ENCODE measurements at regions not wholly inside any gene's neighbourhood (a gene's known extent, or its start where the extent isn't known, plus 50 kb on each side); places are given as distances from the start of the nearest gene placed in this dataset.
A peak's percentile ranks its signal among the peaks of the same experiment; 100 is the strongest.

DNA sequence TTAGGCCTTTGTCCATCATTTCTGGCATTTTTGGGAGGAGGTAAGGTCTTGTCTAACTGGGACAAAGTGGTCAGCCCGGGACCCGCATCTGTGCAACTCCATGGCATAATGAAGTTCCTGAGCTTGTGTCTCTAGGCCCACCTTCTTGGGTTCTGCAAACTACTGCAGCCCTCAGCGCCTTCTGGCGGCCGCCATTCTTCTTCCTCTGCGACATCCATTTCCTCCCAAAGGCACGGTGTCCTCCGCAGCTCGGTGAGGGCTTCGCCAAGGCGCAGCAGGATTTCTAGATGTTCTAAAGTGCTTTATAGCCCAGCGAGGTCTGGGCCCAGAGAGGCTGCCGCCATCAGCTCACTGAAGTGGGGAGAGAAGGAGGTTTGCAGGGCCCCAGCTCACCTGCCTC, 134.4 kb upstream of the OR4E1 start:
- FAIRE-seq (no peak), DNase-seq (ENCODE audit: low read depth in 1 of 2, low spot score in 2 of 2) (no peak)
- no peak overlapping the region for H4K5ac ChIP-seq (ENCODE audit: insufficient read length, low read depth, low read length)
- H3K79me1 ChIP-seq (ENCODE audit: low read depth, low read length): no peaks in the 10 kb centered on the region
- TF ChIP-seq RAD21 (IDR thresholded peaks at IDR 0.05 in 1 of 2, conservative IDR thresholded peaks at IDR 0.05 in 1 of 2; ENCODE audit: low read depth in 2 of 2, low read length in 2 of 2) (0 out of 4 replicates have a peak, but pooled peaks of 1 of the 2 experiments have one; percentile 4), SIX5 (IDR thresholded peaks at IDR 0.05; ENCODE audit: low read depth, low read length) (no peak), TEAD4 (IDR thresholded peaks at IDR 0.05; ENCODE audit: low read depth, low read length) (no peak)
- TF ChIP-seq, protein P1, sequence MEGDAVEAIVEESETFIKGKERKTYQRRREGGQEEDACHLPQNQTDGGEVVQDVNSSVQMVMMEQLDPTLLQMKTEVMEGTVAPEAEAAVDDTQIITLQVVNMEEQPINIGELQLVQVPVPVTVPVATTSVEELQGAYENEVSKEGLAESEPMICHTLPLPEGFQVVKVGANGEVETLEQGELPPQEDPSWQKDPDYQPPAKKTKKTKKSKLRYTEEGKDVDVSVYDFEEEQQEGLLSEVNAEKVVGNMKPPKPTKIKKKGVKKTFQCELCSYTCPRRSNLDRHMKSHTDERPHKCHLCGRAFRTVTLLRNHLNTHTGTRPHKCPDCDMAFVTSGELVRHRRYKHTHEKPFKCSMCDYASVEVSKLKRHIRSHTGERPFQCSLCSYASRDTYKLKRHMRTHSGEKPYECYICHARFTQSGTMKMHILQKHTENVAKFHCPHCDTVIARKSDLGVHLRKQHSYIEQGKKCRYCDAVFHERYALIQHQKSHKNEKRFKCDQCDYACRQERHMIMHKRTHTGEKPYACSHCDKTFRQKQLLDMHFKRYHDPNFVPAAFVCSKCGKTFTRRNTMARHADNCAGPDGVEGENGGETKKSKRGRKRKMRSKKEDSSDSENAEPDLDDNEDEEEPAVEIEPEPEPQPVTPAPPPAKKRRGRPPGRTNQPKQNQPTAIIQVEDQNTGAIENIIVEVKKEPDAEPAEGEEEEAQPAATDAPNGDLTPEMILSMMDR (IDR thresholded peaks at IDR 0.05; ENCODE audit: control extremely low read depth in 1 of 3, insufficient read depth in 1 of 3, low read depth in 1 of 3, low read length in 3 of 3): no peak
- H2BK12ac ChIP-seq (ENCODE audit: low read depth, low read length): no peak overlapping the region
- no peak overlapping the region for H3K4ac ChIP-seq (replicated peaks; ENCODE audit: insufficient read length, low read depth, low read length)
- no peak overlapping the region for H3K9ac ChIP-seq (replicated peaks in 1 of 4; ENCODE audit: extremely low read depth in 1 of 4, low read depth in 3 of 4, low read length in 3 of 4)
- ChIA-PET POLR2A (ENCODE audit: partially characterized antibody) (interaction anchor here (1.1 kb wide), 1 partner anchor 17 kb away, joined by 3 read pairs; no protein-coding TSS in a partner anchor), CTCF (ENCODE audit: partially characterized antibody) (interaction anchor here (1.0 to 2.9 kb wide), 6 partner anchors 8 to 44 kb away, joined by 3 to 18 read pairs (median 4); no protein-coding TSS in a partner anchor)
- no peak overlapping the region for H2AFZ ChIP-seq (ENCODE audit: low read length)
- H3K4me1 ChIP-seq (replicated peaks in 1 of 4; ENCODE audit: control insufficient read depth in 3 of 4, insufficient read depth in 4 of 4, low read length in 3 of 4): no peaks in the 10 kb centered on the region
- no peaks in the 10 kb centered on the region for H3K23me2 ChIP-seq (ENCODE audit: low read depth, low read length)
- 80% methylated on average over 10 of the region's 13 CpGs; no CpG with 5 or more reads in 1 of the 2 experiments for WGBS, 2 experiments (ENCODE audit: extremely low coverage in 1 of 2, insufficient coverage in 1 of 2, insufficient read length in 1 of 2, insufficient replicate concordance in 2 of 2, low coverage in 1 of 2, low lambda C conversion rate in 2 of 2, missing lambda C conversion rate in 1 of 2)
- no peak overlapping the region for H2BK120ac ChIP-seq (replicated peaks; ENCODE audit: low read depth, low read length)
- no peak overlapping the region for H3K4me2 ChIP-seq (ENCODE audit: insufficient read depth in 1 of 2, low read depth in 2 of 2, low read length in 2 of 2)
- no peaks in the 10 kb centered on the region for H3K36me3 ChIP-seq (ENCODE audit: control insufficient read depth in 2 of 4, insufficient read depth in 4 of 4, low read length in 3 of 4)
- no peaks in the 10 kb centered on the region for H3K9me3 ChIP-seq (ENCODE audit: insufficient read depth in 2 of 2, low read depth in 1 of 2, low read length in 1 of 2)
- no peak overlapping the region for H3K23ac ChIP-seq (ENCODE audit: insufficient read length)
- no peak overlapping the region for H3K18ac ChIP-seq (ENCODE audit: extremely low read depth, low read length)
- H2BK15ac ChIP-seq (ENCODE audit: low read length): no peak overlapping the region
- H3K14ac ChIP-seq (ENCODE audit: insufficient read length): no peak overlapping the region
- no peaks in the 10 kb centered on the region for H4K20me1 ChIP-seq (replicated peaks in 1 of 2; ENCODE audit: control insufficient read depth in 1 of 2, insufficient read depth in 2 of 2, low read length in 2 of 2)
- no peak overlapping the region; the same call in 1 of the 2 replicates for H4K8ac ChIP-seq (ENCODE audit: extremely low read depth, insufficient read depth, low read length)
- H2BK20ac ChIP-seq (ENCODE audit: low read length): no peak overlapping the region
- H4K91ac ChIP-seq (replicated peaks; ENCODE audit: insufficient read length, low read length): no peak overlapping the region
- no peak overlapping the region for H3K27ac ChIP-seq (ENCODE audit: low read depth, low read length)
- H3K79me2 ChIP-seq (ENCODE audit: control insufficient read depth in 1 of 2, insufficient read depth in 2 of 2, low read length in 2 of 2): no peaks in the 10 kb centered on the region
- no peaks in the 10 kb centered on the region for H3K27me3 ChIP-seq (replicated peaks in 1 of 4; ENCODE audit: control insufficient read depth in 3 of 4, extremely low read depth in 1 of 4, insufficient read depth in 3 of 4, low read length in 3 of 4)
- no peak overlapping the region for H2BK5ac ChIP-seq (ENCODE audit: low read depth, low read length)
- no peak overlapping the region for H3K4me3 ChIP-seq (ENCODE audit: extremely low read depth in 1 of 4, insufficient read depth in 2 of 4, low read depth in 3 of 4, low read length in 4 of 4)
- H2AK5ac ChIP-seq (ENCODE audit: low read depth, low read length): no peak overlapping the region
- H3K56ac ChIP-seq (replicated peaks; ENCODE audit: insufficient read length, low read depth, low read length): no peak overlapping the region
